Adrenal gland (tissue), 5 donors: ENCODE measurements at regions not wholly inside any gene's neighbourhood (a gene's known extent, or its start where the extent isn't known, plus 50 kb on each side); places are given as distances from the start of the nearest gene placed in this dataset.

Experiments
- CTCF ChIP-seq, 6 experiments: fragments of 450-650 bp in 4 of 6; fragments of 200-600 bp in 2 of 6; sonication (generic) in 1 of 6; IDR thresholded peaks; 1 replicate in 5 of 6; 2 replicates in 1 of 6; pipeline versions ENCODE4 v1.5.1 to v1.8.0; 2016 to 2021; ENCODE audit warnings: antibody characterized with exemption in 6 of 6, mild to moderate bottlenecking in 2 of 6, moderate library complexity in 1 of 6
- POLR2A ChIP-seq, 2 donors: fragments of 450-650 bp; IDR thresholded peaks; one replicate each; pipeline ENCODE4 v1.6.1; 2017; ENCODE audit warnings: antibody characterized with exemption in 2 of 2, mild to moderate bottlenecking in 2 of 2, moderate library complexity in 1 of 2
- donor health status: DM: no; HTN: no; CAD: no.

DNA sequence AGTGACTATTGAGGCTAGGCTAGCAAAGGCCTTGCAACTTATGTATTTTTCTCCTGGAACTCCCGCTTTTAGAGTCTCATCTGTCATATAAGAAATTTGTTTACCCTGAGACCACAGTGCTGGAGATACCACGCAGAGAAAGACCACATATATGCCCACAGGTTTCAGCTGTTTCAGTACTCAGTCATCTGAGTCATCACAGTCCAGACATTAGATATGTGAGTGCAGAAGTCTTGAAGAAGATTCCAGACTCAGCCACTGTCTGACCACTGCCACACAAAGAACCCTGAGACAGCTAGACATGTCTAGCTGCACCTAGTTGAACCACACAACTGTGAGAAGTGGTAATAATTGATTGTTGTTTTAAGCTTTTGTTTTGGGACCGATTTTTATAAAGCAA, 648.3 kb downstream of the EPM2A start:
- no peak for TF ChIP-seq POLR2A (IDR thresholded peaks at IDR 0.05)
- no peak for TF ChIP-seq CTCF (IDR thresholded peaks at IDR 0.05)
